GM12864 (cell line): ENCODE measurements at regions not wholly inside any gene's neighbourhood (a gene's known extent, or its start where the extent isn't known, plus 50 kb on each side); places are given as distances from the start of the nearest gene placed in this dataset.
"Not testable (repeated sequence)": the region's sequence is repeated elsewhere in the genome, so short reads cannot be mapped to it uniquely, and the experiment has no call there.

Experiments
- DNase-seq: peaks from one replicate; pipeline ENCODE4 v3.0.0-alpha.2; 2011; ENCODE audit warnings: low read depth
- H3K4me3 ChIP-seq: 2 replicates; pipeline ENCODE4 v1.5.1; 2011; ENCODE audit warnings: mild to moderate bottlenecking, low read depth, low read length, control low read depth
- TF ChIP-seq, protein P1 (sequence below): IDR thresholded peaks from 2 replicates; pipeline ENCODE4 v1.5.1; 2011; ENCODE audit warnings: low read depth, mild to moderate bottlenecking, moderate library complexity, low read length, control low read depth, inconsistent platforms; ENCODE audit errors: missing control alignments

DNA sequence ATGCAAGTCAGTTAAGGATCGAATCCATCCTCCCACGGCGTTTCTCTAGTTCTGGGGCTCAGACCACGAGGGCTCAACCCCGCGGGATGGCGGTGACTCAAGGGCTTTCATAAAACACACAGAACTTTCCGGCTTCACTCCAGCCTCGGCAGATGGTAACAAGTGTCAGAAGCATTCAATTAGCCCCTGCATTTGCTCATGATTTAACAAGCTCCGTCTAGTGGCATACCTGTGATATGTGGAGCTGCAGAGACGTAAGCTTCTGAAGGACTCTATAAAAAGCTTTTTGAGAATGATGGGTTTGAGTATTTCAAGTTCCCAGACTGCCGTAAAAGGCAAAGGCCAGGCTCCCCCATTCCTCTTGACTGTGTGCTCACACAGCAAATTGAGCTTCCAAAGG is 91.3 kb upstream of the SEC14L1 start:
- DNase-seq = no peak
- TF ChIP-seq, protein P1, sequence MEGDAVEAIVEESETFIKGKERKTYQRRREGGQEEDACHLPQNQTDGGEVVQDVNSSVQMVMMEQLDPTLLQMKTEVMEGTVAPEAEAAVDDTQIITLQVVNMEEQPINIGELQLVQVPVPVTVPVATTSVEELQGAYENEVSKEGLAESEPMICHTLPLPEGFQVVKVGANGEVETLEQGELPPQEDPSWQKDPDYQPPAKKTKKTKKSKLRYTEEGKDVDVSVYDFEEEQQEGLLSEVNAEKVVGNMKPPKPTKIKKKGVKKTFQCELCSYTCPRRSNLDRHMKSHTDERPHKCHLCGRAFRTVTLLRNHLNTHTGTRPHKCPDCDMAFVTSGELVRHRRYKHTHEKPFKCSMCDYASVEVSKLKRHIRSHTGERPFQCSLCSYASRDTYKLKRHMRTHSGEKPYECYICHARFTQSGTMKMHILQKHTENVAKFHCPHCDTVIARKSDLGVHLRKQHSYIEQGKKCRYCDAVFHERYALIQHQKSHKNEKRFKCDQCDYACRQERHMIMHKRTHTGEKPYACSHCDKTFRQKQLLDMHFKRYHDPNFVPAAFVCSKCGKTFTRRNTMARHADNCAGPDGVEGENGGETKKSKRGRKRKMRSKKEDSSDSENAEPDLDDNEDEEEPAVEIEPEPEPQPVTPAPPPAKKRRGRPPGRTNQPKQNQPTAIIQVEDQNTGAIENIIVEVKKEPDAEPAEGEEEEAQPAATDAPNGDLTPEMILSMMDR = no peak
- no peak overlapping the region for H3K4me3 ChIP-seq

DNA sequence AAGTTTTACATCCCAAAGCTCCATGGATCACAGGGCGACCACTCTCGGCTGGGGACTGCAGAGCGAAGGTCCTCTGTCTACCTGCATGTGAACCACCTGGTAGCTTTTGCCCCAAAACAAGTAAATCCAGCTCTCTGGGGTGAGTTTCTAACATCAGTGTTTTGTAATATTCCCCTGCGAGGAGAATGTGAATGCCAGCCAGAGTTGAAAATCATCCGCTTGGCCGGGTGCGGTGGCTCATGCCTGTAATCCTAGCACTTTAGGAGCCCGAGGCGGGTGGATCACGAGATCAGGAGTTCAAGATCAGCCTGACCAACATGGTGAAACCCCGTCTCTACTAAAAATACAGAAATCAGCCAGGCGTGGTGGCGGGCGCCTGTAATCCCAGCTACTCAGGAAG is 89.9 kb upstream of the SEC14L1 start:
- DNase-seq, H3K4me3 ChIP-seq: not testable (repeated sequence)

DNA sequence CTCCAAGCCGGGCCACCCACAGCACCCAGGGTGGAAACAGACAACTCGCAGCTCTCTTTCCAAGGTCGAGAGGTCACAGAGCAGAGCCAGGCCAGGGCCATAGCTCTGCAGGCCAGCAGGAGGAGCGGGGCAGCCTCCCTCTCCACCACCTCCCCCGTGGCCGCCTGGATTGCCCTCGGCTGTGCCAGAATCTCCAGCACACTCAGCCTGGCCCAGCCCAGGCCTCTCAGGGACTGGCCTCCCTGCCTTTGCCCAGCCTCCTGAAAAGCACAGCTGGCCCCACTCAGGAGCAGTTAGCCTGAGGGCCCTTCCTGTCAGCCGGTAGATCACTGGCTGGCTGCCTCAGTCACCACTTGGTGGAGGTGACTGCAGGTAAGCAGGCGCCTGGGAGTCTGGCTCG is 85.8 kb upstream of the SEC14L1 start:
- TF ChIP-seq, protein P1 = no peak
- DNase-seq = no peak
- no peak overlapping the region for H3K4me3 ChIP-seq

DNA sequence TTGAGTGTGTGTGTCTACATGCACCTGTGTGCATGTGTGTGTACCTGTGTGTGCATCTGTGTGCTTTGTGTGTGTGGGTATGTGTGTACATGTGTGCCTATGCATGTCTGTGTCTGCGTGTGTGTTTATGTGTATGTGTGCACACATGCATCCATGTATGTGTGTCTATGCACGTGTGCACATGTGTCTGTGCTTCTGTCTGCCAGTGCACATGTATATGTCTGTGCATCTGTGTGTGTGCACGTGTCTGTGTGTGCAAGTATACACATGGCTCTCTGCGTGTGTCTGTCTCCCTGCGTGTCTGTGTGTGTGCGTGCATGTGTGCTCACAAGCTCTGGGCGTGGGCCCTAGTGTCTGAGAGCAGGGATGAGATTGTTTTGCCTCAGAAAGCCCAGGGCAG is 85.3 kb upstream of the SEC14L1 start:
- H3K4me3 ChIP-seq = no peak overlapping the region
- TF ChIP-seq, protein P1 = no peak
- no peak for DNase-seq

DNA sequence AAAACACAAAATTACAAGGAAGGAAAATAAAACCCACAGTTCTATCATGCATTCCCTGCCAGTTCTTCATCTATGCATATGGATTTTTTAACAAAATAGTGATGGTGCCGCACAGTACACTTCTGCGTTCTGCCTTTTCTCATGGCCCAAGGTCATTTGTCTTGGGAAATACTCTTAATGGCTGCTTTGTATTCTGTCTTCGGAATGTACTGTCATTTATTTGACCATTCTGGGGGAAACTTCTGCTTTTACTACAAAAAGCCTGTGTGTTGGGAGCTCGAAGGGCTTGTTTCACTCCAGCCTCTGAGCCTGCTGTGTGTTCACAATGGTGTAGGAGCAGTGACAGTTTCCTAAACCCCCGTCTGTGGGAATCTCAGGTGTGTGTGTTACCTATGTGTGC is 82.8 kb upstream of the SEC14L1 start:
- TF ChIP-seq, protein P1 = no peak
- H3K4me3 ChIP-seq = no peak overlapping the region
- no peak for DNase-seq

DNA sequence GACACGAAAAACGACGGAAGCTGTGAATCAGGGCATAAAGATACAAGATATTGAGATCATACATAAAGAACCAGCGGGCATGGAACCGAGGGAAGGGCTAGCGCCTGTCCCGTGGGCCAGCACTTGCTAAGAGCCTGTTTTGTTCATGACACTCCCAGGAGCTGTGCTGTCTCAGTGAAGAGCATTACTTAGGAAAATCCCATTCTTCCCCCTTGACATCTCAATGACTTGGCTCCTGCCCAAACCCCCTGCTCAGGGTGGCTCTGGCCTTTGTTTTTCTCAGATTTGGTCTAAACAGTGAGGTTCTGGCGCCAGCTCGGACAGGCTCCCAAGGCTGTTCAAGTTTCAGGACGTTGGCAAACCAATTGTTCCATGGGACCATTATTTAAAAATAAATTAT is 79.1 kb upstream of the SEC14L1 start:
- H3K4me3 ChIP-seq = no peak overlapping the region
- TF ChIP-seq, protein P1 = no peak
- no peak for DNase-seq

DNA sequence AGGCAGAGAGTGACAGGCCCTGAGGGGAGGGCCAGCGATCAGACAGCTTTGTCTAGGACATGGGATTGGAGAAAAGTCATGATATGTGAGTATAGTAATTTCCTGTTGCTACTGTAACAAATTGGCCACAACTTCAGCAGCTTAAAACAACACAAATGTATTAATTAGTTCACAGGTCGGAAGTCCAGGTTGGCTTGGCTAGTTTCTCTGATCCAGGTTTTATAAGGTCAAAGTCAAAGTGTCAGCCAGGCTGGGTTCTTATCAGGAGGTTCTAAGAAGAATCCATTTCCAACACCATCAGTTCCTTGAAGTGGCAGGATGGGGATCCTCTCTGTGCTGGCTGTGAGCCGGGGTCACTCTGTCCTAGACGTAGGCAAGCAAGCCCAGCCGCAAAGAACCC is 76.2 kb upstream of the SEC14L1 start:
- TF ChIP-seq, protein P1 = no peak
- no peak for DNase-seq
- no peak overlapping the region for H3K4me3 ChIP-seq

DNA sequence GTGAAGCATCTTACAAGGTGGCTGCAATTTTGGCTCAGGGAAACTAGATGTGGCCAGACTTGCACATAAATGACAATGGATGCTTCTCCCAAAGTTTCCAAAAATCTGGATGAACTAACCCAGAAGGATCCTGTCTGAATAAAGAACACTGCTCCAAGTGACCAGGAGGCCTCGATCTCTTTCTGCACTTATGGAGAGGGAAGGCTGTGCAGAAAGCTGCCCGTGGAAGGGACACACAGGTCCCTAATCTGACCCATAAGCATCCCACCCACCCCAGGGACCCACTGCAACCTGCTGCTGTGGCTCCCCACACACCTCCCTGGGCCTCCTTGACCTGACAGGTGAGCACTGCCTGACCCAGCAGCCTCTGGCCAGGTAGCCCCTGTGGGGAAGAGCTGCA is 74.6 kb upstream of the SEC14L1 start:
- TF ChIP-seq, protein P1 = no peak
- no peak overlapping the region for H3K4me3 ChIP-seq
- DNase-seq = no peak
